Activated CD8-positive, alpha-beta T cell treated with anti-CD3 and anti-CD28 coated beads, Interleukin-2, amount 10 ng/mL, durations not matched to agents 7 days and 5 days (primary cell): ENCODE measurements at regions not wholly inside any gene's neighbourhood (a gene's known extent, or its start where the extent isn't known, plus 50 kb on each side); places are given as distances from the start of the nearest gene placed in this dataset.

Source experiments
- ATAC-seq: fragments of 150-1000 bp; cut with Tn5 transposase; one replicate; pipeline ENCODE4 v1.10.0; 2021; ENCODE audit warnings: moderate library complexity
- CTCF ChIA-PET: fragments of 350-600 bp; sonication (Branson Sonifier 250); formaldehyde crosslinking; loops from one replicate; lab custom pipeline; 2021; ENCODE audit warnings: antibody characterized with exemption; lab: Charles Lee
- POLR2A ChIA-PET: fragments of 350-600 bp; sonication (Branson Sonifier 250); formaldehyde crosslinking; loops from one replicate; lab custom pipeline; 2021; ENCODE audit warnings: antibody characterized with exemption; lab: Charles Lee
- DNase-seq: peaks from one replicate; pipeline ENCODE4 v3.0.0-alpha.2; 2020
- H3K27ac Mint-ChIP-seq: one replicate; pipeline ENCODE4 v1.8.0; 2021; ENCODE audit warnings: mild to moderate bottlenecking, mixed read lengths
- H3K27me3 Mint-ChIP-seq: one replicate; pipeline ENCODE4 v1.8.0; 2021; ENCODE audit warnings: low read depth, mixed read lengths
- H3K36me3 Mint-ChIP-seq: one replicate; pipeline ENCODE4 v1.8.0; 2021; ENCODE audit warnings: low read depth, mixed read lengths
- H3K4me1 Mint-ChIP-seq: one replicate; pipeline ENCODE4 v1.8.0; 2021; ENCODE audit warnings: low read depth, mixed read lengths
- H3K4me3 Mint-ChIP-seq: one replicate; pipeline ENCODE4 v1.8.0; 2021; ENCODE audit warnings: mild to moderate bottlenecking, mixed read lengths
- H3K9me3 Mint-ChIP-seq: one replicate; pipeline ENCODE4 v1.8.0; 2022; ENCODE audit warnings: mixed read lengths; ENCODE audit not compliant: insufficient read depth

DNA sequence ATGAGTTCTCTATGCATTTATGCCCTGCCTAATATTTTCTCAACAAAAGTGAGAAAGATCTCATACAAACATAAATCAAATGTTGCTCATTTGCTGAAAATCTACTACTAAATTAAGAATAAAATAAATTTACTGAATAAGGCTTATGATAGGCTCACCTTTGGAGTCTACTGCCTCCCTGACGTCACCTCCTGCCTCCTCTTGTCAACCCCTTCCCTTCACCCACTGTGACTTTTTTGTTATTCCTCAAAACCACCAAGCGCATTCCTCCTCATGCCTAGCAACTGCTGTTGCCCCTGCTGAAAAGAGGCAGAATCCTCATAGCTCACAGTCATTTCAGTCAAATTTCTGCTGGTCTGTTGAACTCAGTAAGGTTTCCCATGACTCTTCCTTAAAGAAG is 2422.2 kb downstream of the TP53TG3F start:
- no peak for DNase-seq
- no peak for ATAC-seq
- ChIA-PET CTCF (no interaction called here), POLR2A (no interaction called here)
- no peaks in the 10 kb centered on the region for H3K36me3 Mint-ChIP-seq
- H3K4me1 Mint-ChIP-seq: no peaks in the 10 kb centered on the region
- H3K27ac Mint-ChIP-seq: no peak overlapping the region
- H3K9me3 Mint-ChIP-seq: peaks cover 58% of the 10 kb centered on the region
- H3K27me3 Mint-ChIP-seq: no peaks in the 10 kb centered on the region
- H3K4me3 Mint-ChIP-seq: no peak overlapping the region

GRCh38 chr16:35906440-35906839 is 2447.0 kb downstream of the TP53TG3F start:
- Mint-ChIP-seq H3K9me3 (peaks cover 43% of the 10 kb centered on the region), H3K36me3 (no peaks in the 10 kb centered on the region), H3K27me3 (no peaks in the 10 kb centered on the region), H3K4me3 (no peak overlapping the region), H3K27ac (no peak overlapping the region), H3K4me1 (no peaks in the 10 kb centered on the region)
- ATAC-seq (no peak), DNase-seq (no peak)
- POLR2A ChIA-PET: no interaction called here
- CTCF ChIA-PET: no interaction called here

GRCh38 chr16:35908152-35908551 is 2448.7 kb downstream of the TP53TG3F start:
- POLR2A ChIA-PET: no interaction called here
- CTCF ChIA-PET: no interaction called here
- Mint-ChIP-seq H3K4me3 (no peak overlapping the region), H3K36me3 (no peaks in the 10 kb centered on the region), H3K9me3 (peaks cover 44% of the 10 kb centered on the region), H3K27ac (no peak overlapping the region), H3K4me1 (no peaks in the 10 kb centered on the region), H3K27me3 (no peaks in the 10 kb centered on the region)
- DNase-seq (no peak), ATAC-seq (no peak)

GRCh38 chr16:35908942-35909341 is 2449.5 kb downstream of the TP53TG3F start:
- Mint-ChIP-seq H3K27me3 (no peaks in the 10 kb centered on the region), H3K4me3 (no peak overlapping the region), H3K27ac (no peak overlapping the region), H3K36me3 (no peaks in the 10 kb centered on the region), H3K9me3 (peaks cover 48% of the 10 kb centered on the region), H3K4me1 (no peaks in the 10 kb centered on the region)
- POLR2A ChIA-PET: no interaction called here
- CTCF ChIA-PET: no interaction called here
- DNase-seq: no peak
- ATAC-seq: no peak

DNA sequence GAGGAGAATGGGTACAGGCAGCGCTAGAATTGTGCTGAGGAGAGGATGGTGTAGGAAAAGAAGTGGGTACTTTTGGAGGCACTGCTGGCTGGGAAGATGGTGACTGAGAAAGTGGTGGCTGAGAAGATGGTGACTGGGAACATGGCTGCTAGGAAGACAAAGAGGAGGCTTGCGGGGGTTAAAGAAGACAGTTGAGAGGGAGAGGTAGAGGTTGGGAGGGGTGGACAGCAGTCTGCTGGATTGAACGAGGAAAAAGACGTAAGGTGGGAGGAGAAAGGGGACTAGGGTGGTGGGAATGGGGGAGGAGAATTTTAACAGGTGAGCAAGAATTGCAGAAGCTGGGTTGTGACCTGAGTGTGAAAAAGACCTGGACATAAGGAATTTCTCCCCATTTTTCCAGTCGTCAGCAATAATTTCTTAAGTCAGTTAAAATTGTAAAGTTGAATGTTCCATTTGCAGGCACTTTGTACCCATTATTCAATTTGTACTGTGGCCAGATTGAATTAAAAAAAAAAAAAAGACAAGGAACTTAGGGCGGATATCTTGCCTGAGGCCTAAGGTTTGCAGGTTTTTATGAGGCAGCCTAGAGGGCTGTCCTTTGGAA is 2450.0 kb downstream of the TP53TG3F start:
- H3K9me3 Mint-ChIP-seq: peaks cover 48% of the 10 kb centered on the region
- no peak for ATAC-seq
- ChIA-PET POLR2A (no interaction called here), CTCF (no interaction called here)
- H3K27me3 Mint-ChIP-seq: no peaks in the 10 kb centered on the region
- H3K4me1 Mint-ChIP-seq: no peaks in the 10 kb centered on the region
- H3K4me3 Mint-ChIP-seq: no peak overlapping the region
- H3K27ac Mint-ChIP-seq: no peak overlapping the region
- H3K36me3 Mint-ChIP-seq: no peaks in the 10 kb centered on the region
- DNase-seq: no peak

DNA sequence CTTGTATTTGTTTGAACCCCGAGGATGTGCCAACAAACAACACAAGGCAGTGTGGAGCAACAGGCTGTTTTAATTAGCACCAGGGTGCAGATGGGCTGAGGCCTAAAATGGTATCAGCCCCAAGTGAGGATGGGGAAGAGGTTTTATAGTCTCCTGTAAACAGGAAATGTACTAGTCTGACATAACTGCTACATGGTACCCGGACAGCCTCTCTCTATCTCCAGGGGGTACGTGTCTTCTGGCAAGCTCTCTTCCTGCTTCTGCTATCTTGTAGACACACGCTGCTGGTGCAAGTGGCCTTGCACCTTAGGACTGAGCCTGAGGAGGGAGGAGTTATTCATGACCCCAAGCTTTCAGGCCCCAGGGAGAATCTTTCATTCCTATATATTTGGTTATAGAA is 2451.0 kb downstream of the TP53TG3F start:
- CTCF ChIA-PET: no interaction called here
- Mint-ChIP-seq H3K27ac (no peak overlapping the region), H3K4me1 (no peaks in the 10 kb centered on the region), H3K27me3 (no peaks in the 10 kb centered on the region), H3K36me3 (no peaks in the 10 kb centered on the region), H3K4me3 (no peak overlapping the region), H3K9me3 (peaks cover 42% of the 10 kb centered on the region)
- POLR2A ChIA-PET: no interaction called here
- DNase-seq (no peak), ATAC-seq (no peak)

- ChIA-PET CTCF (no interaction called here), POLR2A (no interaction called here)
- no peak for ATAC-seq
- peaks cover 43% of the 10 kb centered on the region for H3K9me3 Mint-ChIP-seq
- no peak overlapping the region for H3K4me3 Mint-ChIP-seq
- no peaks in the 10 kb centered on the region for H3K4me1 Mint-ChIP-seq
- H3K36me3 Mint-ChIP-seq: no peaks in the 10 kb centered on the region
- H3K27ac Mint-ChIP-seq: no peak overlapping the region
- DNase-seq: no peak
- no peaks in the 10 kb centered on the region for H3K27me3 Mint-ChIP-seq
Measured at GRCh38 chr16:35911899-35912298, 2452.5 kb downstream of the TP53TG3F start.

GRCh38 chr16:35931722-35932121 is 2472.3 kb downstream of the TP53TG3F start:
- H3K4me1 Mint-ChIP-seq: no peaks in the 10 kb centered on the region
- CTCF ChIA-PET: no interaction called here
- H3K27ac Mint-ChIP-seq: no peak overlapping the region
- peaks cover 15% of the 10 kb centered on the region for H3K9me3 Mint-ChIP-seq
- no peaks in the 10 kb centered on the region for H3K27me3 Mint-ChIP-seq
- no peak for DNase-seq
- ATAC-seq: no peak
- H3K36me3 Mint-ChIP-seq: no peaks in the 10 kb centered on the region
- POLR2A ChIA-PET: no interaction called here
- H3K4me3 Mint-ChIP-seq: no peak overlapping the region
